NCI-H2029 (cell line): ENCODE measurements at regions not wholly inside any gene's neighbourhood (a gene's known extent, or its start where the extent isn't known, plus 50 kb on each side); places are given as distances from the start of the nearest gene placed in this dataset.

Experiments used
- DNase-seq: peaks from one replicate; lab custom pipeline; 2025; lab: John Stamatoyannopoulos, UW

DNA sequence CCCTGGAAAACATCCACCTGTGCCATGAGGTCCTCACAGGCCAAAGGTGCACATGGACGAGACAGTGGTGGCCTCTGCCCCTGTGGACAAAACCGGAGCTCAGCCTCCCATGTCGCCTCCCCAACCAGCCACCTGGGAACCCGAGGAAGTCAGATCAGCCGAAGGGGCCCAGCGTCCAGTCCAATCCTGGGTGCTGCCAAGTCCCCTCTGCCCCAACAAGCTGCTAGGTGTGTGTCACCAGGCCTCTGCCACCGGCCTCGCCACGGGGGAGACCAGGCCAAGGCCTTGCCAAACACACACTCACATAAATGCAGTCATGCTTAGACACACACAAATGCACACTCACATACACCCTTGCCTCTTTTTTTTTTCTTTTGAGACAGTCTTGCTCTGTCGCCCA is 167.8 kb downstream of the RBFOX3 start:
- DNase-seq, result no peak

DNA sequence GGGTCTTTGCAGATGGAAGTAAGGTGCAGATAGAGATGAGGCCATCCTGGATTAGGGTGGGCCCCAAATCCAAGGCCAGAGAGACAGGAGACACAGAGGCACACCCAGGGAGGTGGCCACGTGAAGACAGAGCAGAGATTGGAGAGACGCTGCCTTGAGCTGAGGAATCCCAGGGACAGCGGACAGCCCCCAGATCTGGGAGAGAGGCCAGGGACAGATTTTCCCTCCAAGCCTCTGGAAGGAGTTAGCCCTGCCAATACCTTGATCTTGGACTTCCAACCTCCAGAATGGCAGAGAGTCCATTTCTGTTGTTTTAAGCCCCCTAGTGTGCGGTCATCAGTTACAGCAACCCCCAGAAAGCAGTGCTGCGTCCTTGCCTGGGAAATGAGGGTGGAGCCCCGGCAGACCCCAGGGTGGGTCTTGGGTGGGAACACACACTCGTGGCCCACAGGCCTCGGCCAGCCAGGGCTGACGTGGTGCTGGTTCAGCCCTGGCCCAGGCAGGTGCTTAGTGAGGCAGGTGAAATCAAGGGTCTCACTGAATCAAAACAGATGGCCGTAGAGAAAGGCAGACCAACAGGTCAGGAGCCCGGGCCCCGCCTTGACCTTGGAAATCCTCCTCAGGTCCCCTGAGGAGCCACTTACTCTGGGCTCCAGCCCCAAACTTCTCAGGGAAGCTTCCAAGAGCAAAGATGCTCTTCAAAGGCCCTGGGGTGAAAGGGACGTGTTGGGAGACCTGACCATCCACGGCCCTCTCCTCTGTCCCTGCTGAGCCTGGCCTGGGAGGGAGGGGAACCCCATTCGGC is 169.3 kb downstream of the RBFOX3 start:
- DNase-seq, result no peak

GRCh38 chr17:79440251-79440650 is 170.6 kb downstream of the RBFOX3 start:
- no peak for DNase-seq

- DNase-seq, result no peak
Observed at GRCh38 chr17:79439493-79439892, 171.4 kb downstream of the RBFOX3 start.

GRCh38 chr17:79438546-79439334 is 172.1 kb downstream of the RBFOX3 start:
- DNase-seq, result no peak

DNA sequence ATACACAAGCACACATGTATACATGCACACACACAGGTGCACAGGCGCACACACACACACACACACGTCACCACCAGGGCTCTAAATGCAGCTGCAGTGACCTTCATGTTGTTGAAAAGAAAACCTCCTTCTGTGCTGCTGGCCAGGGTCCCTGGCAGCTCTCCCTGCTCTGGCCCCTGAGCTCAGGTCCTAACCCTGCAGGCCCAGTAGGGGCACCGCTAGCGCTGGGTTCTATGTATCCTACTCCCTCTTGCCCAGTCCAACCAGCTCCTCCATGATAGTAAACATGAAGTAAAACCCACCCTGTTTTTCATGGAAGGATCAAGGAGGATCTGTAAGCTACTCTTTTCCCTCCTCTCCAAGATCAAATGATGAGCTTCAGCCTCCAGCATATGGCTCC is 172.8 kb downstream of the RBFOX3 start:
- DNase-seq, result no peak

DNA sequence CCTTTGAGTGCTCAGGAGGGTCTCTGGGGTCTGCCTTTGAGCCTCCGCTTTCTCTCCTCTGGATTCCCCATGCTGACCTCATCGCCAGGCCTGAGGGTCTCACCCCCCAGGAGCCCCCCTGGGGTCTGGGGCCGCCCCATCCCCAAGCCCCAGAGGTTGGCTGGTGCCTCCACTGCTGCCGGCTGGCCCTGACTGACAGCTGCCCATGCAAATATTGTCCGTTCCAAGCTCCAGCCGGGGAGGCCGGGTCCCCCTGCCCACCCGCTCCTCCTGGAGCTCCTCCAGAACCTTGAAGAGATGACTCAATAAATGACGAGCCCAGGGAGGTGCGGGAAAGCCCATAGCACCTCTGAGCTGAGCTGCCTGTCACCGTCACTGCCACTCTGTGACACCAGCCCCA is 173.8 kb downstream of the RBFOX3 start:
- no peak for DNase-seq

DNA sequence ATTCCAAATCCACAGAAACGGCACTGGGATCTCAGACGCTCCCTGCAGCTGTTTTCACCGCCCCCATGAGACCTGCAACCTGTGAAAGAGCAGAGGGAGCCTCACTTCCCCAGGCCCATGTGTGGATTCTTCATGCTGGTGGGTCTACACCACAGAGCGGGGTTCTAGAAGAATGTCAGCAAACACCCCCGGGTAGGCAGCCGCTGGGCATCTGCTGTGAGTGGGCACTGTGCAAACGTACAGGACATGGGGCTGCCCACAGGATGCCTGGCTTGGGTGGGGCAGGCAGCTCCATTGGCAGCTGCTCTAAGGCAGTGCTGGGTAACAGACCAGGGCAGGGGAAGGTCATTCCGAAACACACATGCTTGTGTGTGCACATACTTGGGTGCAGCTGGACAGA is 174.9 kb downstream of the RBFOX3 start:
- DNase-seq, result no peak

- DNase-seq, result no peak
Observed at GRCh38 chr17:79435296-79435695, 175.6 kb downstream of the RBFOX3 start.

GRCh38 chr17:79434215-79434614 is 176.6 kb downstream of the RBFOX3 start:
- no peak for DNase-seq

- DNase-seq, result no peak
Observed at GRCh38 chr17:79433379-79433778, 177.5 kb downstream of the RBFOX3 start.

DNA sequence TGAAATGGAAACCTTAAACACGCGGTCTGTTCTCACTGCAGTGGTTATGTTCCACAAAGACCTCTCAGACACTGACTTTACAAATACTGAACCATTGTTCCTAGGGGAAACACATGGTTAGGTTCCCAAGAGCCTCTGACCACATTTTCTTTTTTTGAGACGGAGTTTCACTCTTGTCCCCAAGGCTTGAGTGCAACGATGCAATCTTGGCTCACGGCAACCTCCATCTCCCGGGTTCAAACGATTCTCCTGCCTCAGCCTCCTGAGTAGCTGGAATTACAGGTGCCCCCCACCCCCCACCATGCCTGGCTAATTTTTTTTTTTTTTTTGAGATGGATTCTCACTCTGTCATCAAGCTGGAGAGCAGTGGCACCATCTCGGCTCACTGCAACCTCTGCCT is 179.7 kb downstream of the RBFOX3 start:
- no peak for DNase-seq

- DNase-seq, result no peak
Observed at GRCh38 chr17:79429864-79430494, 180.9 kb downstream of the RBFOX3 start.

- DNase-seq, result no peak
Observed at GRCh38 chr17:79428988-79429387, 181.9 kb downstream of the RBFOX3 start.

DNA sequence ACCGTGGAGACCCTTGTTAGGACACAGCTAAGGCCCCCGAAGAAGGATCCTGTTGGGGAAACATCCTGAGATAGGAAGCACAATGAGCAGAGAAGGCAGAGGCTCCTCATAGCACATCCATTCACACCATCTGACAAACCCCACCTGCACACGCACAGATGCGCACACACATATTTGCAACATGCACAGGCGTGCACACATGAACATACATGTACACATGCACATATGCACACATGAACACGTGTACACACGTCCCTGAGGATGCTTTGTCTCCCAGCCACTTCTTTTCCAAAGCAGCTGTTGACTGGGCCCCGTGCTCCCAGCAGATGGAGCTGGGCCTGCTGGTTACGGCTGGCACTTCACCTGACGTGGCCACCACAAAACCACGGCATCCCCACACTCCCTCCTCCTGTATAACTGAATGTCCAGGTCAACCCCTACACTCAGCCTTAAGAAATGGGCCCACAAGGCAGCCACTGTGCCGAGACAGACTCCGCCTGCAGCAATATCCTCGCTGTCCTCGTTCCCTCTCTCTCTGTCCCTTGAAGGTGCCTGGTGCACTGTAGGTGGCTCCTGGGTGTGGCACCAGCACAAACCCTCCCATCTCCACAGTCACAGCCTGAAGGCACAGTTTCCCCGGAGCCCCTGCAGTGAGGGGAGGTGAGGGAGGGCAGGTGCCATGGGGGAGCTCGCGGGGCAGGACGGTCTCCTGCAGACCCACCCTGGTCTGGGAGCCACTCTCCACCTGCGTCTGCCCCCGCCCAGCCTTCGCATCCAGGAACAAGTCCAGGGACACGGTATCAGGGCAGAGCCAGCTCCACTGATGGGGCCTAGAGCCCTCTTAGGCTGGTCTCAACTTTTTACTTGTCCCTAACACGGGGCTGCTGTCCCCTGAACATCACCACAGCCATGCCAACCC is 183.0 kb downstream of the RBFOX3 start:
- no peak for DNase-seq

DNA sequence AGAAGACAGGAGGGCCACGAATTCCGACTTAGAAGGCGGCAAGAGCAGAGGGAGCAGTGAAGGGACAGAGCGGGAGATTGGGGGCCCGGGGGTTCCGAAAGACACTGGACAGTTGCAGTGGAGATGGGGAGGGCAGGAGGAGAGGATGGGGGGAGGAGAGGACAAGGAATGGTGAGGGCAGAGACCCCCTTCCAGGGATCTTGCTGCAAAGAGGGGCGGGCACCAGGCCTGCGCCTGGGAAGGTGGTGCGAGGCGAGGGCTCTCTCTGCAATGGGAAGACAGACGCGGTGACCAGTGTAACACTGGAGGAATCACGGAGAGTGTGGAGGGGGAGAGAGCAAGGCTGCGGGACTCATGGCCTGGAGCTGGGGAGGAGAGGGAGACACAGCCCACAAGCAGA is 185.2 kb downstream of the RBFOX3 start:
- DNase-seq, result no peak

GRCh38 chr17:79424471-79425185 is 186.2 kb downstream of the RBFOX3 start:
- DNase-seq, result no peak

DNA sequence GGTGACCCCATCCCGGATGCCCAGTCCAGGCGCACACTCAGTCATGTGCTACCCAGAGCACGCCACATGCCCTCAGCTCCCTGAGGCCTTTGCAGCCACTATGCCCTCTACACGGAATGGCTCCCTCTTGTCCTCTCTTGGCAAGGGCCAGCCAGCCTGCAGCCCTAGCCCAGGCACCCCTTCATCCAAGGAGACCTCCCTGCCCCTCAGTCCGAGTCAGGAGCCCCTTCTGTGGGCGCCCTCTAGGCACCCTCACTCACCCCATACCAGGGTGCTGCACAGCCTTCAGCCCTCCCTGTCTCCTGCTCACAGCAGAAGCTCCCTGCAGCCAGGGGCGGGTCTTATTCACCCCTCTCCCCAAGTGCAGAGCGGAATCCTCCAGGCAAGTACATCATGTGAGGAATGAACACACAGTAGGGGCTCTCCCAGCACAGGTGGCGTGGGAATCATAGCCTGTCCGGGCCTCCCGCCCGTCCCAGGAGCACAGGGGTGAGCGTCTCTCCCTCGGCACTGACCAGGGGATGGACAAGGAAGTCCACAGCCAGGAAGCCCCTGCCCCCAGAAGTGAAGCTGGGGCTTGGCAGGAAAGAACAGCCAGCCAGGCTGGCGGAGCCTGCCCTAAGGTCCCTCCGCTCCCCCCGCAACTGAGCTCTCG is 186.9 kb downstream of the RBFOX3 start:
- no peak for DNase-seq

DNA sequence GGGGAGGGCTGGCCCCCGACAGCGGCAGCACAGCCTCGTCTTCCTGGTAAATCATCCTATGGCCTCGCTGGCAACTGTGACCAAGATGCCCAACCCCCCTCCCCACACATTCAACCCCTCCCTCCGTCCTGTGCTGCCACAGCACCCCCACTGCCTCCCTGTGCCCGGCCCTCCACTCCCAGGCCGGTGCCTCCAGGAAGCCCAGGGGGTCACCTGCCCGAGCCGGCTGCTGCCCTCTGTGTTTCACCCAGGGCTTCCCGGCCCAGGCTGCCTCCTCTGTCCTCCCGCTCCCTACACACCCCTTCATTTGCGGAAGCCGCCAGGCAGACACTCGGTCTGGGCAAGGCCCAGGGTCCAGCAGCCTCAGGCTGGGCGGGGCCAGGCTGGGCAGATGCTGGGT is 188.6 kb downstream of the RBFOX3 start:
- no peak for DNase-seq

DNA sequence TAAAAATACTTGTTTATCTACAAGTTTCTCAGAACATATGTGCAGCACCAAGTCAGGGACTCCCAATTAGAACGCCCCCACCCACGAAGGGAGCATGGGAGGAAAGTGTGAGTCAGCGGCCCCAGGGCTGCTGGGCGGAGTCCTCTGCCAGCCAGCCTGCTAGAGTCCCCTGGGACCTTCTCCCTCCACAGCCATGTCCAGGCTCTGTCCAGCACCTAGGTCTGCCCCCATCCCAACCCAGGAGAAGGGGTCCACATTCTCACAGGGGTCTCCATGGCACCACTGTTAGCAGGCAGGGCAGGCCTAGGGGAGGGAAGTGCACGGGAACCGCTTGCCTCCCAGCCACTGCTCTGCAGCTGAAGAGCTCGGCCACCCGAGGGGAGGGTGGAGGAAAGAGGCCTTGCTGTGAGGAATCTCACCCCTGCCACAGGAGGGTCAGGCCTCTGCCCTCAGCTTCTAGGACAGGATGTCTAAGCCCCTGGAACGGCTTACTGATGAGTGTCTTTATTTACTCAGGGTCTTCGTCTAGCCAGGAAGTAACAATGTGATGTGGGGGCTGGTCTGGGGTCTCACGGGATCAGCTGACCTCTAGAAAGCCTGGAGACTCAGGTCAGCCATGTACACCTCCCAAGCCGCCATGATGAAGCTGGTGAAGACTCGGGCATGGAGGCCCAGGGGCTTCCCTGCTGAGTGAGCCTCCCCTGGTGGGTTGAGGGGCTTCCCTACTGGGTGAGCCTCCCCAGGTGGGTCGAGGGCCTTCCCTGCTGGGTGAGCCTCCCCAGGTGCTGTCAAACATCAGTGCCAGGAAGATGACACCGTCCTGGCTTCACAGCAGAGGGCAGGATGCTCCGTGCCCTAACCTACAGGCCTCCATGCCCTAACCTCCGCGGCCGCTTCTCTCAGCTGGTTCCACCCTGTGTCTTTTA is 190.3 kb downstream of the RBFOX3 start:
- no peak for DNase-seq
